ENCODE measurements at regions not wholly inside any gene's neighbourhood (a gene's known extent, or its start where the extent isn't known, plus 50 kb on each side); places are given as distances from the start of the nearest gene placed in this dataset.

DNA sequence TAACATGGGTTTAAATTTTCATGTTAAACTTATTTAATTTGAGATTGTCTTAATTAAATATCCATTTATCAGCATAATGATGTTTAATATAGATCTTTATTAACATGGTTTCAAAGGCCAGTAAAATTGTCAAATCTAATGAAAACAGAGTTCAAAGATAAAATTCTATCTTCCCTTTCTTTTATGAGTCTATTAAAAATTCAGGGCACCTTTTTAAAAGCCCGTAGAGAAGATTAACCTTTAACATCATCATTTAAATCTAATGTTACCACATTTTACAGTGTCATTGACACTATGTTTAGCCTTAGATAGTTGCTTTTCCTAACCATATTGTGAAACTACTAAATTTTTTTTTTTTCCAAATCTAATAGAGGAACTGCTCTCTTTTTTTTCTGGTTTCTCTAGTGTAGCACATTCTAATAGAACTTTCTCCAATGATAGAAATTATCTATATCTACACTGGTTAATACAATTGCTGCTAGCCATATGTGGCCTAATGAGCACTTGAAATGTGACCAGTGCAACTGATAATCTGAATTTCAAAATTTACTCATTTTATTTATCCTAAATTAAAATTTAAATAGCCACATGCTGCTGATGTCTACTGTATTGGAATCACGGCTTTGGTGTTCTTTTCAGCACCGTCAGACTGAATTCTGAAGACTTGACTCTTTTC lies 410.9 kb downstream of the UTRN start:
- Histone ChIP-seq H3K27ac (ENCODE audit: low read depth, low read length) (no peak overlapping the region), H3K79me2 (ENCODE audit: control insufficient read depth, low read length) (no peaks in the 10 kb centered on the region), H3K9me3 (ENCODE audit: control insufficient read depth, insufficient read depth, low read length) (no peaks in the 10 kb centered on the region), H3K27me3 (ENCODE audit: control insufficient read depth, low read length) (no peaks in the 10 kb centered on the region), H3K4me3 (ENCODE audit: low read length) (no peak overlapping the region), H3K9me2 (replicated peaks; ENCODE audit: control insufficient read depth, low read length) (no peaks in the 10 kb centered on the region), H4K20me1 (ENCODE audit: control insufficient read depth, insufficient read depth, low read depth, low read length) (no peaks in the 10 kb centered on the region), H3K4me2 (ENCODE audit: low read length) (no peak overlapping the region), H3K36me3 (ENCODE audit: control insufficient read depth, low read length) (no peaks in the 10 kb centered on the region), H3F3A (ENCODE audit: control insufficient read depth, insufficient read depth) (no peaks in the 10 kb centered on the region), H3K4me1 (ENCODE audit: control insufficient read depth, low read length) (no peaks in the 10 kb centered on the region)
- no peak for TF ChIP-seq EZH2phosphoT487 (IDR thresholded peaks at IDR 0.05; ENCODE audit: borderline replicate concordance, low read length)
- TF ChIP-seq, protein P1, sequence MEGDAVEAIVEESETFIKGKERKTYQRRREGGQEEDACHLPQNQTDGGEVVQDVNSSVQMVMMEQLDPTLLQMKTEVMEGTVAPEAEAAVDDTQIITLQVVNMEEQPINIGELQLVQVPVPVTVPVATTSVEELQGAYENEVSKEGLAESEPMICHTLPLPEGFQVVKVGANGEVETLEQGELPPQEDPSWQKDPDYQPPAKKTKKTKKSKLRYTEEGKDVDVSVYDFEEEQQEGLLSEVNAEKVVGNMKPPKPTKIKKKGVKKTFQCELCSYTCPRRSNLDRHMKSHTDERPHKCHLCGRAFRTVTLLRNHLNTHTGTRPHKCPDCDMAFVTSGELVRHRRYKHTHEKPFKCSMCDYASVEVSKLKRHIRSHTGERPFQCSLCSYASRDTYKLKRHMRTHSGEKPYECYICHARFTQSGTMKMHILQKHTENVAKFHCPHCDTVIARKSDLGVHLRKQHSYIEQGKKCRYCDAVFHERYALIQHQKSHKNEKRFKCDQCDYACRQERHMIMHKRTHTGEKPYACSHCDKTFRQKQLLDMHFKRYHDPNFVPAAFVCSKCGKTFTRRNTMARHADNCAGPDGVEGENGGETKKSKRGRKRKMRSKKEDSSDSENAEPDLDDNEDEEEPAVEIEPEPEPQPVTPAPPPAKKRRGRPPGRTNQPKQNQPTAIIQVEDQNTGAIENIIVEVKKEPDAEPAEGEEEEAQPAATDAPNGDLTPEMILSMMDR (IDR thresholded peaks at IDR 0.05; ENCODE audit: low read depth, low read length, poor library complexity, severe bottlenecking) = no peak

DNA sequence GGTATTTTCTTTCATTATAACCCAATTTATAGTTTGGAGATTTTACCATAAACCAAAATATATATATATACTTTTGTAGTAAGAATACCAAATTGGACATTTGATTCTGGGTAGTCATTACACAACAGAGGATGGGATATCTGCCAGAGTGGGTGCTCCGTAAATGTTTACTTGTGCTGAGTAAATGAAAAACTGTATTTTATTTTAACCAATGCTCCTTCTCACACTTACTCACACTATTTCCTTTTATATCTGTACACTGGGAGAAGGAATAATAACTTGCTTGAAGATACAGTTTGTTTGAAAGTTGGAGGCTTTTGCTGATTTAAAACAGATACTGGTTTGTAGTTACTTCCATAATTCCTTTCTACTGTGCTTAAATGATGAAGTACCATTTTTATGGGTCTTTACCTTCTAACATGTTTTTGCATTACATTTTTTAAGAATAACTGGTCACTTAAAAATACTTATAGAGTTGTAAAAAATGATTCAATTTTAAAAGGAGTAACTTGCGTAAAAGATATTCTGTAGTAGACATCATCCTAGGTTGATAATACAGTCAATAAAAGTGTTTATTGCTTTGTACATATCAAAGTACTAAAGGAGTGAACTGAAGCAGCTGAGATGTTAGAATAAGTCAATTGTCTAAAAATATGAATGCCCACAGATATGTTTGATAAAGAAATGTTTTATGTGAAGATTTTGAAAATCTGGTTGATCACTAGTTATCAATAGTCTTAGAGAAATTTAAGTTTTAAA lies 411.7 kb downstream of the UTRN start:
- no peaks in the 10 kb centered on the region for H3F3A ChIP-seq (ENCODE audit: control insufficient read depth, insufficient read depth)
- H3K4me1 ChIP-seq (ENCODE audit: control insufficient read depth, low read length) = no peaks in the 10 kb centered on the region
- no peaks in the 10 kb centered on the region for H3K79me2 ChIP-seq (ENCODE audit: control insufficient read depth, low read length)
- H3K4me3 ChIP-seq (ENCODE audit: low read length) = no peak overlapping the region
- H3K9me2 ChIP-seq (replicated peaks; ENCODE audit: control insufficient read depth, low read length) = no peaks in the 10 kb centered on the region
- no peaks in the 10 kb centered on the region for H3K9me3 ChIP-seq (ENCODE audit: control insufficient read depth, insufficient read depth, low read length)
- H3K4me2 ChIP-seq (ENCODE audit: low read length) = no peak overlapping the region
- no peaks in the 10 kb centered on the region for H4K20me1 ChIP-seq (ENCODE audit: control insufficient read depth, insufficient read depth, low read depth, low read length)
- TF ChIP-seq EZH2phosphoT487 (IDR thresholded peaks at IDR 0.05; ENCODE audit: borderline replicate concordance, low read length) = no peak
- TF ChIP-seq, protein P1 (IDR thresholded peaks at IDR 0.05; ENCODE audit: low read depth, low read length, poor library complexity, severe bottlenecking) = no peak
- no peaks in the 10 kb centered on the region for H3K36me3 ChIP-seq (ENCODE audit: control insufficient read depth, low read length)
- H3K27me3 ChIP-seq (ENCODE audit: control insufficient read depth, low read length) = no peaks in the 10 kb centered on the region
- H3K27ac ChIP-seq (ENCODE audit: low read depth, low read length) = no peak overlapping the region

DNA sequence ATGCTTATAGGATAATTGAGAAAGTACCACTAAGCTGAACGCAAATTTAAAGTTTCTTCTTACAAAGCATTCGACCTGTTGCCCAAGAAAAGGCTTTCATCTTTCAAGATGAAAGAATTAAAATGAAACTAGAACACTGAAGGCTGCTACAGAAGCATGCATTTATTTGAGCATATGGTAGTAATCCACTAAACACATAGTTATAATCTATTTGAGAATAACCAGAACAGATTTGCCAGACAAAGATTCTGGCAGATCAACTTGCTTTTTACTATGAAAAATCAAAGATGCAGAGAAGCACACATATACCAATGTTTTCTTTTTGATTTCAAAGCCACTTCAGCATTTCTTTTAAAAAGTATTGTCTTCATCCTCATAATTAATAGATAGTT lies 412.2 kb downstream of the UTRN start:
- Histone ChIP-seq H3K27ac (ENCODE audit: low read depth, low read length) (no peak overlapping the region), H3K27me3 (ENCODE audit: control insufficient read depth, low read length) (no peaks in the 10 kb centered on the region), H4K20me1 (ENCODE audit: control insufficient read depth, insufficient read depth, low read depth, low read length) (no peaks in the 10 kb centered on the region), H3K4me1 (ENCODE audit: control insufficient read depth, low read length) (no peaks in the 10 kb centered on the region), H3K36me3 (ENCODE audit: control insufficient read depth, low read length) (no peaks in the 10 kb centered on the region), H3K4me3 (ENCODE audit: low read length) (no peak overlapping the region), H3K9me3 (ENCODE audit: control insufficient read depth, insufficient read depth, low read length) (no peaks in the 10 kb centered on the region), H3F3A (ENCODE audit: control insufficient read depth, insufficient read depth) (no peaks in the 10 kb centered on the region), H3K79me2 (ENCODE audit: control insufficient read depth, low read length) (no peaks in the 10 kb centered on the region), H3K9me2 (replicated peaks; ENCODE audit: control insufficient read depth, low read length) (no peaks in the 10 kb centered on the region), H3K4me2 (ENCODE audit: low read length) (no peak overlapping the region)
- TF ChIP-seq, protein P1 (IDR thresholded peaks at IDR 0.05; ENCODE audit: low read depth, low read length, poor library complexity, severe bottlenecking) = no peak
- TF ChIP-seq EZH2phosphoT487 (IDR thresholded peaks at IDR 0.05; ENCODE audit: borderline replicate concordance, low read length) = no peak
